Neural crest cell (in vitro differentiated cells): ENCODE measurements at regions not wholly inside any gene's neighbourhood (a gene's known extent, or its start where the extent isn't known, plus 50 kb on each side); places are given as distances from the start of the nearest gene placed in this dataset.

Experiments used
- DNase-seq: peaks from one replicate; pipeline ENCODE4 v3.0.0; 2021; ENCODE audit warnings: low read depth, mixed read lengths, low spot score
- H3K27ac Mint-ChIP-seq: one replicate; pipeline ENCODE4 v1.8.0; 2021; ENCODE audit warnings: mild to moderate bottlenecking, mixed read lengths; ENCODE audit not compliant: unreplicated experiment
- H3K27me3 Mint-ChIP-seq: 2 replicates; pipeline ENCODE4 v1.8.0; 2021; ENCODE audit warnings: low read depth, mild to moderate bottlenecking, mixed read lengths
- H3K36me3 Mint-ChIP-seq: 2 replicates; pipeline ENCODE4 v1.8.0; 2021; ENCODE audit warnings: low read depth, mild to moderate bottlenecking, mixed read lengths
- H3K4me1 Mint-ChIP-seq: 2 replicates; pipeline ENCODE4 v1.8.0; 2021; ENCODE audit warnings: mixed read lengths
- H3K4me3 Mint-ChIP-seq: one replicate; pipeline ENCODE4 v1.8.0; 2021; ENCODE audit warnings: mild to moderate bottlenecking, mixed read lengths
- H3K9me3 Mint-ChIP-seq: 2 replicates; pipeline ENCODE4 v1.8.0; 2021; ENCODE audit warnings: mixed read lengths
- TF ChIP-seq, protein P1 (sequence below): fragments of 200-600 bp; sonication (generic); conservative IDR thresholded peaks from 2 replicates; pipeline ENCODE4 v1.5.0; 2021; ENCODE audit warnings: antibody characterized with exemption, mild to moderate bottlenecking

DNA sequence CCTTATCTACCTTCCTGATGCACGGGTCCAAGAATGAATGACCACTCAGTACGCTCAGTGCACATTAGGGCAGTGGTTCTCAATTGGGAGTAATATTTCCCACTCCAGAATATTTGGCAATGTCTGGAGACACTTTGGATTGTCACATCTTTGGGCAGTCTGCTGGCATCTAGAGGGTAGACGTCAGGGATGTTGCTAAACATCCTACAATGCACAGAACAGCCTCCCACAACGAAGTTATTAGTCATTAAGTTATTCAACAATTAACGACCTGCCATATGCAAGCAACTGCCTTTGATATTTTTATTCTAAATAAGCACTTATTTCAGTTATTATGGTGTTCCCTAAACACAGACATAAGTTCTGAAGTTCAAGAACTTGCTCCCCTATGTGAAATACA is 669.3 kb downstream of the TOX3 start:
- no peak for DNase-seq
- H3K4me1 Mint-ChIP-seq = peaks cover 8% of the 10 kb centered on the region
- H3K9me3 Mint-ChIP-seq = no peaks in the 10 kb centered on the region
- no peak overlapping the region for H3K4me3 Mint-ChIP-seq
- no peaks in the 10 kb centered on the region for H3K27me3 Mint-ChIP-seq
- TF ChIP-seq, protein P1, sequence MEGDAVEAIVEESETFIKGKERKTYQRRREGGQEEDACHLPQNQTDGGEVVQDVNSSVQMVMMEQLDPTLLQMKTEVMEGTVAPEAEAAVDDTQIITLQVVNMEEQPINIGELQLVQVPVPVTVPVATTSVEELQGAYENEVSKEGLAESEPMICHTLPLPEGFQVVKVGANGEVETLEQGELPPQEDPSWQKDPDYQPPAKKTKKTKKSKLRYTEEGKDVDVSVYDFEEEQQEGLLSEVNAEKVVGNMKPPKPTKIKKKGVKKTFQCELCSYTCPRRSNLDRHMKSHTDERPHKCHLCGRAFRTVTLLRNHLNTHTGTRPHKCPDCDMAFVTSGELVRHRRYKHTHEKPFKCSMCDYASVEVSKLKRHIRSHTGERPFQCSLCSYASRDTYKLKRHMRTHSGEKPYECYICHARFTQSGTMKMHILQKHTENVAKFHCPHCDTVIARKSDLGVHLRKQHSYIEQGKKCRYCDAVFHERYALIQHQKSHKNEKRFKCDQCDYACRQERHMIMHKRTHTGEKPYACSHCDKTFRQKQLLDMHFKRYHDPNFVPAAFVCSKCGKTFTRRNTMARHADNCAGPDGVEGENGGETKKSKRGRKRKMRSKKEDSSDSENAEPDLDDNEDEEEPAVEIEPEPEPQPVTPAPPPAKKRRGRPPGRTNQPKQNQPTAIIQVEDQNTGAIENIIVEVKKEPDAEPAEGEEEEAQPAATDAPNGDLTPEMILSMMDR = no peak
- H3K27ac Mint-ChIP-seq = no peak overlapping the region
- no peaks in the 10 kb centered on the region for H3K36me3 Mint-ChIP-seq

DNA sequence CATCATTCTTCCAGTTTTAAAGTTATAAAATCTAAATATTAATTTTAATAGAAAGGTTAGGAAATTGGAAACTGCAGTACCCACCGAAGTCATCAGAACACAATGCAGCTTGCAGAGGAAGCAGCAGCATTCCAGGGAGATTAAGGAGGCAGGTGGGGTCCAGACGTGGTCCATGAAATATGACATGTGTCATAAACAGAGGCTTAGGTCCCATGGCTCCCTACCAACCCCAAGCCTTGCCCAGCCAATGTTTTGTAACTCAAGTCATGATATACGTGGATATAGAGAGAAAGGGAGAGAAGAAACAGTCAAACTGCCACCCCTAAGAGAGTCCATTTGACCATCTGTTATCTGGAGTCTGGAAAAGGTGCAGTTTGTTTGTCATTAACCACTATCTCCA is 670.0 kb downstream of the TOX3 start:
- peaks cover 11% of the 10 kb centered on the region for H3K4me1 Mint-ChIP-seq
- TF ChIP-seq, protein P1 = no peak
- H3K27me3 Mint-ChIP-seq = no peaks in the 10 kb centered on the region
- no peak overlapping the region for H3K27ac Mint-ChIP-seq
- H3K36me3 Mint-ChIP-seq = no peaks in the 10 kb centered on the region
- DNase-seq = no peak
- no peaks in the 10 kb centered on the region for H3K9me3 Mint-ChIP-seq
- H3K4me3 Mint-ChIP-seq = no peak overlapping the region

DNA sequence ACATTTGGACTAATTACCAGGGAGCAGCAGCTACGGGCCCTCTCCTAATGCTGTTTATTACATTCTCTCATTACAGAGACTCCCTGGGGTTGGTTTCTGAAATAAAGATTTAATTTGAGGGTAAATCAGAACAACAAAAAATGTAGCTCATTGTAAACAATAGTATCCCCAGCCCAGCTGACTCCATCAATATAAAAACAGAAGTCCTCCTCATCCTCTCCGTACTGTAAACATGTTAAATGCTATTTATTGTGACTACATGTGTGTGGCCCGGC is 670.4 kb downstream of the TOX3 start:
- no peak overlapping the region for H3K27ac Mint-ChIP-seq
- H3K4me1 Mint-ChIP-seq = peaks cover 11% of the 10 kb centered on the region
- H3K9me3 Mint-ChIP-seq = no peaks in the 10 kb centered on the region
- TF ChIP-seq, protein P1 = no peak
- no peak for DNase-seq
- no peak overlapping the region for H3K4me3 Mint-ChIP-seq
- no peaks in the 10 kb centered on the region for H3K36me3 Mint-ChIP-seq
- H3K27me3 Mint-ChIP-seq = no peaks in the 10 kb centered on the region

DNA sequence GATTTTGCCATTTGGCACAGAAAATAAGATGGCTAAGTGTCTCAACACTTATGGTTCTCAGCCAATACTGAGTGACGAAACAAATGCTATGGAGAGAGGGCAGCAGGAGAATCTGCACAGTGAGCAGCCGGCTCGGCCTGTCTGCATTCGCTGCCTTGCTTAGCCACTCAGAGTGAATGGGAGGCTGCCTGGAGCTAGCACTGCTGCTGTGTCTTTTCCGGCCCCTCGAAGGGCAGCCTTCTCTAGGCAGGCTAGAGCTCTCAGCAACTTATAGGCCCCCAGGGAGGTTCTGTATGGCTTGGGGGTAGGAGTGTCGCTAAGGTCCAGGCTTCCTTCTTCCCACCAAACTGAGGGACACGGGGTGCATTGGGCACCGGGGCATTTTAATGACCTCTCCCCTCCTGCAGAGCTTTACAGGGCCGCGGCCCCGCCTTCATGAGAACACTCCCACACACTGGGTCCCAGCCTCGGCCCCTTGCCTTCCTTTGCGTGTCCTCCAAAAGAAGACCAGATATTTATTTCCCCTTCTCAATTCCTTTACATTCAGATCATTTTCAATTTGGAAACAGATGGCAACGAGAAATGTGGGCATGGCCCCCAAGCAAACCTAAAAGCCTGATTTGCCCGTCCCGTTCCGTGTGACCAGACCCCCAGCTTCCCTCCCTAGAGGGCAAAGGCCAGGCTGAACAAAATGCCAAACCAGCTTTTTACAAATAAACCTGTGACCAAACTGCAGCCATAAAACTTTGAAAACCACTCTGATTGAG is 670.9 kb downstream of the TOX3 start:
- DNase-seq = no peak
- no peaks in the 10 kb centered on the region for H3K9me3 Mint-ChIP-seq
- H3K4me1 Mint-ChIP-seq = peaks cover 11% of the 10 kb centered on the region
- H3K27ac Mint-ChIP-seq = no peak overlapping the region
- TF ChIP-seq, protein P1 = no peak
- peaks cover under 1% of the 10 kb centered on the region for H3K27me3 Mint-ChIP-seq
- no peaks in the 10 kb centered on the region for H3K36me3 Mint-ChIP-seq
- no peak overlapping the region for H3K4me3 Mint-ChIP-seq

DNA sequence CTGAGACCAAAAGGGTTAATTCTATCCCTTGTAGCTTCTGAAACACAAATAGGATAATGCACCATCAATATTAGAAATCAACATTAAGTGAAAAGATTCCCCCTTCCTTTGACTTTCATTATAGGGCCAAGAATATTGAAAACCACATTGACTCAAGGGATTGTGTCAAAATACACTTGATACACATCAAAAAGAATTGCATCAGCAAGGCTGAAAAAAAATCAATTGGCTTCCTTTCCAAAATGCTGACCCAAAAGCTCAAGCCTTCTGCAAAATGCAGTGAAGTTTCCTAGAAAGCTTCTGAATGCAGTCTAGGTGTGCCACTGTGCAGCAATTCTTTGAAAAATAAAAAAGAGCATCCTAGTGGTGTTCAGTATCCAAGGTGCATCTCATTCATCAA is 674.4 kb downstream of the TOX3 start:
- Mint-ChIP-seq H3K4me3 (no peak overlapping the region), H3K9me3 (no peaks in the 10 kb centered on the region), H3K36me3 (no peaks in the 10 kb centered on the region), H3K27me3 (peaks cover 2% of the 10 kb centered on the region), H3K4me1 (peaks cover 11% of the 10 kb centered on the region), H3K27ac (no peak overlapping the region)
- DNase-seq = no peak
- TF ChIP-seq, protein P1 = no peak
